Transverse colon (tissue), 4 donors: ENCODE measurements at regions not wholly inside any gene's neighbourhood (a gene's known extent, or its start where the extent isn't known, plus 50 kb on each side); places are given as distances from the start of the nearest gene placed in this dataset.

Source experiments
- EP300 ChIP-seq: sonication (generic); formaldehyde crosslinking; IDR thresholded peaks from one replicate; pipeline ENCODE4 v1.6.1; 2017; ENCODE audit warnings: antibody characterized with exemption, low read depth
- POLR2A ChIP-seq: fragments of 450-650 bp; IDR thresholded peaks from one replicate; pipeline ENCODE4 v1.6.1; 2016; ENCODE audit warnings: antibody characterized with exemption, mild to moderate bottlenecking, moderate library complexity
- POLR2AphosphoS5 ChIP-seq, 3 donors: sonication (generic); formaldehyde crosslinking; IDR thresholded peaks; one replicate each; pipeline ENCODE4 v1.6.1; 2016; ENCODE audit warnings: antibody characterized with exemption in 3 of 3
- TF ChIP-seq, protein P1 (sequence below), 5 experiments: fragments of 200-600 bp in 3 of 5; fragments of 450-650 bp in 2 of 5; sonication (generic) in 3 of 5; IDR thresholded peaks; 1 replicate in 2 of 5; 2 replicates in 3 of 5; pipeline ENCODE4 v1.5.1; 2016 to 2017; ENCODE audit warnings: antibody characterized with exemption in 5 of 5, inconsistent platforms in 3 of 5, mild to moderate bottlenecking in 2 of 5, moderate library complexity in 1 of 5

DNA sequence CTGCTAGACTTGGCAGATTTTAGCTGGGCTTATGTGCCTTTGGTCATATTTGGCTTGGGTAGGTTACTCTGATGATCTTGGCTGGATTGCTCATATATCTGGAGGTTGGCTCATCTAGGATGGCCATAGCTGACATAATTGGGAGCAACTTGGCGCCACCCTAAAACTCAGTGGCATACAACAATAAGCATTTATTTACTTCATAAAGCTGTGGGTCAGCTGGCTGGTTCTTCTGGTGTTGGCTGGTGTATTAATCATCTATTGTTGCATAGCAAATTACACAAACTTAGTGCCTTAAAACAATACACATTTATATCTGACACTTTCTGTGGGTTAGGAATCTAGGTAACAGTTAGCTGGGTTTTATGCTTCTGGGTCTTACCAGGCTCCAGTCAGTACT is 297.3 kb upstream of the JAG1 start:
- TF ChIP-seq POLR2A (no peak), POLR2AphosphoS5 (IDR thresholded peaks at IDR 0.05) (no peak), EP300 (no peak)
- TF ChIP-seq, protein P1, sequence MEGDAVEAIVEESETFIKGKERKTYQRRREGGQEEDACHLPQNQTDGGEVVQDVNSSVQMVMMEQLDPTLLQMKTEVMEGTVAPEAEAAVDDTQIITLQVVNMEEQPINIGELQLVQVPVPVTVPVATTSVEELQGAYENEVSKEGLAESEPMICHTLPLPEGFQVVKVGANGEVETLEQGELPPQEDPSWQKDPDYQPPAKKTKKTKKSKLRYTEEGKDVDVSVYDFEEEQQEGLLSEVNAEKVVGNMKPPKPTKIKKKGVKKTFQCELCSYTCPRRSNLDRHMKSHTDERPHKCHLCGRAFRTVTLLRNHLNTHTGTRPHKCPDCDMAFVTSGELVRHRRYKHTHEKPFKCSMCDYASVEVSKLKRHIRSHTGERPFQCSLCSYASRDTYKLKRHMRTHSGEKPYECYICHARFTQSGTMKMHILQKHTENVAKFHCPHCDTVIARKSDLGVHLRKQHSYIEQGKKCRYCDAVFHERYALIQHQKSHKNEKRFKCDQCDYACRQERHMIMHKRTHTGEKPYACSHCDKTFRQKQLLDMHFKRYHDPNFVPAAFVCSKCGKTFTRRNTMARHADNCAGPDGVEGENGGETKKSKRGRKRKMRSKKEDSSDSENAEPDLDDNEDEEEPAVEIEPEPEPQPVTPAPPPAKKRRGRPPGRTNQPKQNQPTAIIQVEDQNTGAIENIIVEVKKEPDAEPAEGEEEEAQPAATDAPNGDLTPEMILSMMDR (IDR thresholded peaks at IDR 0.05), result no peak
